Testis (tissue), 2 donors: ENCODE measurements at regions not wholly inside any gene's neighbourhood (a gene's known extent, or its start where the extent isn't known, plus 50 kb on each side); places are given as distances from the start of the nearest gene placed in this dataset.

ENCODE experiments used
- POLR2A ChIP-seq: fragments of 450-650 bp; IDR thresholded peaks from one replicate; pipeline ENCODE4 v1.6.1; 2017; ENCODE audit warnings: antibody characterized with exemption, mild to moderate bottlenecking, moderate library complexity
- TF ChIP-seq, protein P1 (sequence below), 3 experiments: fragments of 450-650 bp in 2 of 3; fragments of 200-600 bp in 1 of 3; sonication (generic) in 1 of 3; IDR thresholded peaks; one replicate each; pipeline ENCODE4 v1.5.1; 2016 to 2019; ENCODE audit warnings: antibody characterized with exemption in 3 of 3, mild to moderate bottlenecking in 2 of 3, moderate library complexity in 1 of 3

DNA sequence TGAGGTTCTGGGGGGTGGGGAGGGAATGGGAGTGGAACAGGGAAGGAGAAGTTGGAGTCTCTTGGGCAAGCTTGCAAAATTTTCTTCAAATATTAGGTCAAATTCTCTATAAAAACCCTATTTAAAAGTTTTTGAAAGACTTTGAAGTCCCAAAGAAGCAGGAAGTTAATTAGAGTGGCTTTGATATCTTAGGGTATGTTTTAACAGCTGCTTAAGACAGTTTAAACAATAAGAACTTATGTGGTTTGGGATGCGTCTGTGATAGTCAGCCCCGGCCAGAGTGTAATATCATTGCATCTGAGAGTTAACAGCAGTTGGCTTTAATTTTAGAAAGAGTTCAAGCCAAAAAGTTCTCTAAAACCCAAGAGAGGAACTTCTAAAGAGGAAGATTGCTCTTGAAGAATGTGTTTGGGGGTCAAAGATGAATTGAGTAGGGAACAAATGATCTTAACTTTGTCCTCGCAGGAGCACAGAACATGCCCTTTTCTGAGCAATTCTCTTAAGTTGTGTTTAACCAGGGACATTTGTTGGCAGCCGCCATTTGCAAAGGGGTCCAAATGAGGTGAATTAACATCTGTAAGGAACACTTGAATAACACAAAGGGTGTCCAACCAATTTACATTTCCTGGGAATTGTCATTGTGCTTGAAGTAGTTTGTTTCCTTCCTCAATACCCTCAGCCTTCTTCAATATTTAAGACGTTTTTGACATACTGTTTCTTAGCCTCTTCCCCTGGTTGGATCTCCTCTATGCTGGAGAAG, 182.4 kb downstream of the PTEN start:
- TF ChIP-seq, protein P1, sequence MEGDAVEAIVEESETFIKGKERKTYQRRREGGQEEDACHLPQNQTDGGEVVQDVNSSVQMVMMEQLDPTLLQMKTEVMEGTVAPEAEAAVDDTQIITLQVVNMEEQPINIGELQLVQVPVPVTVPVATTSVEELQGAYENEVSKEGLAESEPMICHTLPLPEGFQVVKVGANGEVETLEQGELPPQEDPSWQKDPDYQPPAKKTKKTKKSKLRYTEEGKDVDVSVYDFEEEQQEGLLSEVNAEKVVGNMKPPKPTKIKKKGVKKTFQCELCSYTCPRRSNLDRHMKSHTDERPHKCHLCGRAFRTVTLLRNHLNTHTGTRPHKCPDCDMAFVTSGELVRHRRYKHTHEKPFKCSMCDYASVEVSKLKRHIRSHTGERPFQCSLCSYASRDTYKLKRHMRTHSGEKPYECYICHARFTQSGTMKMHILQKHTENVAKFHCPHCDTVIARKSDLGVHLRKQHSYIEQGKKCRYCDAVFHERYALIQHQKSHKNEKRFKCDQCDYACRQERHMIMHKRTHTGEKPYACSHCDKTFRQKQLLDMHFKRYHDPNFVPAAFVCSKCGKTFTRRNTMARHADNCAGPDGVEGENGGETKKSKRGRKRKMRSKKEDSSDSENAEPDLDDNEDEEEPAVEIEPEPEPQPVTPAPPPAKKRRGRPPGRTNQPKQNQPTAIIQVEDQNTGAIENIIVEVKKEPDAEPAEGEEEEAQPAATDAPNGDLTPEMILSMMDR (IDR thresholded peaks at IDR 0.05): no peak
- no peak for TF ChIP-seq POLR2A
